Hypothalamus (tissue), 51 donors: ENCODE measurements at regions not wholly inside any gene's neighbourhood (a gene's known extent, or its start where the extent isn't known, plus 50 kb on each side); places are given as distances from the start of the nearest gene placed in this dataset.
"Not testable (repeated sequence)": the region's sequence is repeated elsewhere in the genome, so short reads cannot be mapped to it uniquely, and the experiment has no call there.

Experiments used
- DNase-seq, 51 donors: peaks; one replicate each; lab custom pipeline; 2025; lab: John Stamatoyannopoulos, UW

- DNase-seq = no peak
Observed at GRCh38 chr15:39514933-39515332, 65.9 kb upstream of the THBS1 start.

- no peak for DNase-seq
Observed at GRCh38 chr15:39515765-39516164, 65.1 kb upstream of the THBS1 start.

- DNase-seq = no peak
Observed at GRCh38 chr15:39517122-39517855, 63.6 kb upstream of the THBS1 start.

GRCh38 chr15:39523968-39524367 is 56.9 kb upstream of the THBS1 start:
- DNase-seq = not testable (repeated sequence)

GRCh38 chr15:39529457-39529856 is 51.4 kb upstream of the THBS1 start:
- DNase-seq = no peak

DNA sequence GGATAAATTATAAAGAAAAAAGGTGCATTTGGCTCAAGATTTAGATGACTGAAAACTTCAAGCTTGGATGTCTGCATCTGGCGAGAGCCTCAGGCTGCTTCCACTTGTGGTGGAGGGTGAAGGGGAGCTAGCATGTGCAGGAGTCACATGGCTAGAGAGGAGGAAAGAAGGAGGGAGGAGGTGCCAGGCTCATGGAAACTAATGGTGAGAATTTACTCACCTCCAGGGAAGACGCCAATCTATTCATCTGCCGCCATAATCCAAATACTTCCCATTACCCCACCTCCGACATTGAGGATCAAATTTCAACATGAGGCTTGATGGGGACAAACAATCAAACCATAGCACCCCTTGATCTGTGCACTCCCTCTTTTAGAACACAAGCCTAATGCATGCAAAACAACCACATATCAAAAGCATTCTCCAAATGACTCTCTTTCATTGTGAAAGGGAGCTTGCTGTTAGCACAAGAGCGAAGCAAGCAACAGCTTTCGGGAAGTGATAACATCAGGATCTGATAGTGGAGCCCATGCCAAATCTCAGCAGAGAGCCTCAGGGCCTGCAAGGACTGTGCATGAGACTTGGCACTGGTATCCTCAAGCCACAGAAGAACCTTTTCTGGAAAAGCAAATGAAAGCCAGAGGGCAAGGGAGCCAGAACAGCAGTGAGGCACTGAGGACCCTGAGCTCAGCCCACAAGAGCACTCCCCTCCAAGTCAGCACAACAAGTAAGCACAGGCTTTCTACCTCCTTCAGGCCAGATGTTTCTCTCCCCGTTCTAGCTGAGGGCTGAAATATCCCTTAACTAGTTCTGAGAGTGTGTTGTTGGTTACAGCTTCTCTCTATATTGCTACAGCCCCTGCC is 50.2 kb upstream of the THBS1 start:
- DNase-seq = no peak
